Stimulated activated CD4-positive, alpha-beta T cell treated with anti-CD3 and anti-CD28 coated beads, Interleukin-1b, Interleukin-23, amount 100 ng/mL, for 4 hours (primary cell): ENCODE measurements at regions not wholly inside any gene's neighbourhood (a gene's known extent, or its start where the extent isn't known, plus 50 kb on each side); places are given as distances from the start of the nearest gene placed in this dataset.

Source experiments
- DNase-seq, 2 donors: peaks; one replicate each; pipeline ENCODE4 v3.0.0-alpha.2; 2020; ENCODE audit warnings: low read depth in 2 of 2

DNA sequence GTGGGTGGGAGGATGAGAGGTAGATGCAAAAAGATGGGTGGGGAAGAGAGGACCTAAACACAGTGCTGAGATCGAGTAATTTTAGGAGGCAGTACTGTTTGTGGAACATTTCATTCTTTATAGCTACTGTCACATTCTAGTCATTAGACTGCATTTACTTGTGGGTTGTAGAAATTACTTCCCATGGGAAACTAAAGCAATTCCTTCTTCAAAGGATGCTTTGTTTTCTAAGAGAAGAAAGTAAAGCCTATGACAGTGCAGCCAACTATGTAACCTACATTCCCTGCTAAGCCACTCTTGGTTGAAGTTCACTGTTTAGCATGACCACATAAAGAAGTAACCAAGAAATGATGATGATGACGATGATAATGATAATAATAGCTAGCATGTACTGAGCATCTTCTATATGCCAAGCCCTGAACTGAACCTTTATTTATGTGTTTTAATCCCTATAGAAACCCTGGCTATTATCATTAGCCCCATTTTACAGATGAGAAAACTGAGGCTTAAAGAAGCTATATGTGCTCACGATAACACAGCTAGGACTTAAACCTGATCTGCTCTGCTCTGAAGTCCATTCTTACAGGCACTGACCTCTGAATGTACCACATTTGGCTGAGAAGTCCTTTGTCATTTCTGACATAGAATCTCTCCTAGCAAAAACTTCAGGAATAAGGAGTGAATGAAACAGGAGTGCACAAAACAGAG is 114.5 kb upstream of the KIT start:
- DNase-seq, result no peak

- no peak for DNase-seq
Measured at GRCh38 chr4:54545663-54546424, 111.9 kb upstream of the KIT start.

DNA sequence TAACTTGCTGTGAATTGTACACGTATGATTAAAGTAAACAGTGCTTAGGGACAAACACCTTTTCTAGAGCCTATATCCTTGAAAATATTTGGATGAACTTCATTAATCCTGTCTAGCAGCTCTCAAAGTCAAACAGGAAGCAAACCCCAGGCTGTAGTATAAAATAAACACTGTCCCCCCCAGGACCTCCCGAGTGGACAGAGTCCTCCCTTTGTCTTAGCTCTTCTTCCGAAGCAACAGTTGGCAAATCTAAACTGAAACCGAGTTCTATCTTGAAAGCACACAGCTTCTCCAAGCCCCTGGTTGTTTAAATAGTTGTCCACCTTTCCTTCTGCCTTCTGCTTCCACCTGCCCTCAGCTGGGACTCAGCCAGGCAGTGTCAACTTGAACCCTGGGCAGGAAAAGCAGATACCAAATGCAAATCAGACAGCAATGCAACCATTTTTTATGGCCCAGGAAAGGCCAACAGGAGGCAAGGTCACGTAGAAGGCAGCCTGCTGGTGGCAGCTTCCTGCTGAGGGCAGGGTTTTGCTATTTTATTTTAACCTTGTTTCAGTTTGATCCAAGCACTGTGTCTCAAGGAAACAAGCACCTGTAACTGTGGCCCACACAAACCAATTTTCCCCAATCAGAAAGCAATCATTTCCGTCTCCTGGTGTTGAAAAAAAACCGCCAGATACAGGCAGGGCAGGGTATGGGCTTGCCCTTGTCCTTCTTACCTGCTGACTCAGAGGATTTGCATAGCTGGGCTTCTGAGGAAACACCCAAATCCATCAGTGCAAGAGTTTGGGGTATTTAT is 110.3 kb upstream of the KIT start:
- no peak for DNase-seq

- no peak for DNase-seq
Measured at GRCh38 chr4:54548098-54548620, 109.6 kb upstream of the KIT start.

DNA sequence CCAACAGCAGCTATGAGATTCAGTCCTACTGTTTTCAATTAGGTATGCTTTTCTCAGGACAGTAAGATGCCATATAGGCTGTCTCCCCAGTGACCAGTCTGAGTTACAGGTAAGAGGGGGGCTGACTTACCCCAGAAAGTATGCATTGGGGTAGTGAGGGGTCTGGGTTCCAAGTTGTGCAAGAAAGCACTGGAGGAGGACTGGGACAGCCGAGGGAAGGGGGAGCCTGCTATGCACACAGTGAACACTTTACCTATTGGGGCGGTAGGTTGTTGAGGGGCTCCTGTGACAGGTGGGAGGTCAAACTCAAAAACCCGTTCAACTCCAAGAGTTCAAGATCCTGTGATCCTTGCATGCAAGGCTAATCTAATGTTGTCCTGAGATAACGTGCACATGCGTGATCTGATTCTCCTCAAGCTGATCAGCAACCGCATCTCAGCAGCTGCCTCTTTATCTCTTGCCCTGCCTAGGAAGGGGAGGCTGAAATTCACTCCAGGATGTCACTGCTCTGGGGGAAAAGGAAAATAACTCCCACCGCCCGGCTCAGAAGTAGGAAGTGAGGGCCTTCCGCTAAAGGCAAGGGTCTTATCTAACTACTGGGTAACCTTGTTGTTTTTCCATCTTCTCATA is 108.8 kb upstream of the KIT start:
- DNase-seq, result no peak

GRCh38 chr4:54550395-54551171 is 107.2 kb upstream of the KIT start:
- DNase-seq, result no peak

DNA sequence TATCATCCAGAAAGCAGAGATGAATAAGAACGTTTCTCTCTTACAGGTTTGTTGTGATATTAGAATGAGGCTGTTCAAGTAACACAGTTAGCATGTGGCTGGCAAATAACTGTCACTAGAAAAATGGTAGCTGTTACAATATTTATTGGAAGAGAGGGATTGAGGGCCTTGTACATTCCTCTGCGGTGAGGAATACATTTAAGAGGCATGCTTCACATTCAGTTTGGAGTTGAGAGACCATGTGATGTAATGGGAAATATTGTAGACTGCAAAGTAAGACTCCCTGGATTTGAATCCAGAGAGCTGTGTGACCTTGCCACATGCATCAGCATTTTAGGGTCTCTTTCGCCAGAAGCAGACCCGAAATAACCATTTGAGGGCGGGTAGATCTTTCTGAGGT is 104.8 kb upstream of the KIT start:
- no peak for DNase-seq

DNA sequence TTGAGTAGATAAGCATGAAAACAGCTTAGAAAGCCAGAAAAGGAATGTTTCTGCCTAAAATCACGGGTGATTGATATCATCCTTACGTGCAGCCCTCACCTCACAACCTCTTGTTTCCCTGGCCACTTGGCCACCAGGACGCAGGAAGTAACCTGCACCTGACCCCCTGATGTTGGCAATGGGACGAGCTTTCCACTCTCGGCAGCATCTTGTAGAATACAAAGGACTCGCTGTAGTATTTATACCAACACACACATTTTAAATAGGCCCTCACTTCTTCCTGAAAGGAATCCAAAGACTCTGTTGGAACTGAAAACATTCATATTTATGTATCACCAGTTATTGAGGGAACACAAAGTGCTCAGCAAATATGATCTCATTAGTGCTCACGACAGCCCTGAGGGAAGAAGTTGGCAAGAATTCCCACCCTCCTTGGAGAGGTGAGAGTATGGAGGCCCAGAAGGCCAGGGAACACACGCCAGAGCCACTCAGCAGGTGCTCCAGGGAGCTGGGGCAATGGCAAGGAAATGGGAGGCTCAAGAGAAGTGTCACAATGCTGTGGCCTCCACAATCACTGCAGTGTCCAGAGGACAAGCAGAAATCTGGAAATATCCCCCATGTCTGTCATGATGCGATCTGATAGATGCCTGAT is 103.3 kb upstream of the KIT start:
- DNase-seq, result no peak

- DNase-seq, result no peak
Measured at GRCh38 chr4:54556051-54556450, 101.7 kb upstream of the KIT start.

GRCh38 chr4:54556587-54556986 is 101.2 kb upstream of the KIT start:
- DNase-seq, result no peak

- DNase-seq, result no peak
Measured at GRCh38 chr4:54558889-54559677, 98.7 kb upstream of the KIT start.

DNA sequence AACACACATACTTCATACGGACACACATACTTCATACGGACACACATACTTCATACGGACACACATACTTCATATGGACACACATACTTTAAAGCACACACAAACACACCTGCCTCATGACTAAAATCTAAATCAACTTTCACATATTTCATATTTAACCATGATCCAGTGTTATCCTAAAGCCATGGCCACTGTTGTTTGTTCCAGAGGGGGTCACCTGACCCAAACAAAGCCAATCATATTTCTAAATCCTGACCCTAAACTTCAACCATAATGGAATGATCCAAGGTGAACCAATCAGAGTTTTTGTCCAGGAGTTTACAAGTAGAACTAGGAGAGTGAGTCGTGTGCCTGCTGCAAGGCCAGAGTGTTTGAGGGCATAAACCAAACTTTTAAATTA is 97.2 kb upstream of the KIT start:
- no peak for DNase-seq

GRCh38 chr4:54561940-54562339 is 95.8 kb upstream of the KIT start:
- DNase-seq, result no peak

GRCh38 chr4:54566608-54567007 is 91.1 kb upstream of the KIT start:
- no peak for DNase-seq

DNA sequence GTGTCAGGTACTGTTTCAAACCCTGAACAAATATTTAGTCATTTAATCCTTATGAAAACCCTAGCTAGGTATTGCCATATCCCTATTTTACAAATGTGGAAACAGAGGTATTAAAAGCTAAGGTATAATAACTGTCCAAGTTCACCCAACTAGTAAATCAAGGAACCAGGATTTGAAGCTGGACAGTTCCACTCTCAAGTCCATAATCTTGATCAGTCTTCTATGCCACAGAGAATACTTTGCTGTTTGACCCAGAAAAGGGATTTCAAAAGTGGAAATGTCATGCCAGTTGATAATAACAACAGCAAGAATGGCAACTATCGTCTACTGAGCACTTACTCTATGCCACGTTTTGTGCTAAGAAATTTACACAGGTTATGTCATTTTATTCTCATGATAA is 90.4 kb upstream of the KIT start:
- DNase-seq, result no peak

DNA sequence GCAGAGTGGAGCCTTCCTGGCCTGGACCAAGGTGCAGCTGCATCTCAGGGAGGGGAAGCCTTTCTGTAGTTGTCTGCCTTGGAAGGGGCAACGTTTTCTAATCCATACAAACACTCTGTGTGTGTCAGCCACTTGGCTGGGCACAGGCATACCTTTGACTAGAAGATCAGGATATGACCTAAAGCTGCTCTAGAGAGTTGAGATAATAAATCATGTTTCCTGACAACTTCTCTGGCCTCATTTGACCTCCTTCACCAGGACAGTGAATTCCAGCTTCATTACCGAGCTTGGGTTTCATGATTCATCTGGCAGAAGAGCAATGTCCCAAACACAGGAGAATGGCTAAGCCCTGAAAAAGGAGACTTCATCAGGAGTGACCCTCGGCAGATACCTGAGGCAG is 89.6 kb upstream of the KIT start:
- no peak for DNase-seq

- no peak for DNase-seq
Measured at GRCh38 chr4:54570822-54571221, 86.9 kb upstream of the KIT start.

DNA sequence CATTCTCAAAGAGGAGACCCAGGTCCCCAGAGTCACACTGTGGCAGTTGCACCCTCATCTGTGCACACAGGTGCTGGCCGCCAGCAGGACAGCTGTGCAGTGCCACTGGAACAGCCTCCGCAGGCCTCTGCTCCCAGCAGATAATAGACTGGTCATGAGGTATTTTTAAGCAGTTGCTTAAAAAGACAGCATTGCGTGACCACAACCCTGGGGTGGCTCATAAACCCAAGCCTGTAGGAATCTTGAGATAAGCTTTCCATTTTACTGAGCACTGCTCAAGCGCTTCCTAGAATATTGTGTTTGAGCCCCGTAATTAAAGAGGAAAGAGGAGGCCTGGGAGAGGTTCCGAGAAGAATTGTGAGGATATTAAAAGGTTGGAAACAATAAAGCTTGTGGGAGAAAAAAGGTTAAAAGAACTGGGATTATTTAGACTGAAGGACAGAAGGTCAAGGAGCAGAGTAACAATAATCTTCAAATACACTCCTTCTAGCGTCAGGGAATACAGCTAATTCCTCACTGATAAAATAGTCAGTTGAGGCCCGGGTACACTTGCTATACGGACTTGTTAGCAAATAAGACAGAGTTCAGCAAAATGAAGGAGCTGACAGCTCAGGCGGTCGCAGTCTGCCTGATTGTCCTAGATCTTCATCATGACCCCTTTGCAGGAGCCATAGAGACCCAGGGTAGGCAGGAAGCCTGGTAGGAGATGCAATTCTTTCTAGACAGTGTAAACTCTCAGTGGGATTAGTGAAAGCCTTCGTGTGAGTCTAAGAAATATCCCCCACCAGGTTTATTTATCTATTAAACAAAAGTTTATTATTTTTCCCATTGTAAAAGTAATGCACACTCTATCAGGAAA is 86.2 kb upstream of the KIT start:
- DNase-seq, result no peak

DNA sequence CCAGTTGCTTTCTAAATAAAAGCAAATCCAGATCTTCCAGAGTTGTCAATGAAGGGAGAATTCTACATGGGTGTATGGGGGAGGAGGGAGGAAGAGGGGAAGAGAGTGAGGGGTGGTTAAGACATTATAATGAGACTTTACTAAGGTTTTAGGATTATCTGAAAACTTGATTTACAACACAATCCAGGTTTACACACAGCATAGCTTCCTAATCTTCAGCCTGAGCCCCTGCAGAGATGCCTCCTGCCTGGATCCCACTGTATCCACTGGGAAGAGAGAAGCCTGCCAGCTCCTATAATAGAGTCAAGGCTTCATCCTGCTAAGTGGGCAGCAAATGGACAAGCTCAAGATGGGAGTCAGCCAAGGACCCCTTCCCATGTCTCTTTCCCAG is 85.6 kb upstream of the KIT start:
- DNase-seq, result no peak
